ENCODE measurements at regions not wholly inside any gene's neighbourhood (a gene's known extent, or its start where the extent isn't known, plus 50 kb on each side); places are given as distances from the start of the nearest gene placed in this dataset.

DNA sequence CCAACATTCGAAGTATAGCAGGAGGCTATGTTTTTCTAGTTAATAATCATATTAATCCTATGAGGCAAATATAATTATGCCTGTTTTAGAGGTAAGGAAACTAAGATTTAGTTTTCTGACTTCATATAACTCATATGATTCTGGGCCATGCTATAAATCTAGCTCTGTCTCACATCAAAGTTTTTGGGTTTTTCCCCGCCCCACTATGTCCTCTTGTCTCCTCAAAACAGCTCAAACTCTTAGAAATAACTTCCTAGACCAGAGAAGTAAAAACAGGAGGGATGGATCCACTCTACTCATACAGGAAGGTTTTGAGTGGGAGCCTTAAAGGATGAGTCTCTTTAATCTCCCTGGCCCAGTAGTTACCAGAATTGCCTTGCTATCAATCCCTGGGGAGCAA is 256.4 kb upstream of the FGGY start (continued):
- TF ChIP-seq ZNF274 (IDR thresholded peaks at IDR 0.05; ENCODE audit: borderline replicate concordance, extremely low read depth, low read length) = no peak
- TF ChIP-seq SP2 (IDR thresholded peaks at IDR 0.05; ENCODE audit: low read length) = no peak
- no peak for TF ChIP-seq SIN3A (conservative IDR thresholded peaks at IDR 0.05 in 1 of 2, IDR thresholded peaks at IDR 0.05 in 1 of 2; ENCODE audit: low read depth in 1 of 2, low read length in 2 of 2)
- TF ChIP-seq, protein P1, sequence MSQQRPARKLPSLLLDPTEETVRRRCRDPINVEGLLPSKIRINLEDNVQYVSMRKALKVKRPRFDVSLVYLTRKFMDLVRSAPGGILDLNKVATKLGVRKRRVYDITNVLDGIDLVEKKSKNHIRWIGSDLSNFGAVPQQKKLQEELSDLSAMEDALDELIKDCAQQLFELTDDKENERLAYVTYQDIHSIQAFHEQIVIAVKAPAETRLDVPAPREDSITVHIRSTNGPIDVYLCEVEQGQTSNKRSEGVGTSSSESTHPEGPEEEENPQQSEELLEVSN (IDR thresholded peaks at IDR 0.05) = no peak
- no peak for TF ChIP-seq CTBP2 (IDR thresholded peaks at IDR 0.05; ENCODE audit: borderline replicate concordance, insufficient read depth, insufficient read length, low read length)
- no peak for TF ChIP-seq TEAD4 (IDR thresholded peaks at IDR 0.05; ENCODE audit: low read depth, low read length)

Data from H1 (cell line).